OCI-LY1 (cell line): ENCODE measurements at regions not wholly inside any gene's neighbourhood (a gene's known extent, or its start where the extent isn't known, plus 50 kb on each side); places are given as distances from the start of the nearest gene placed in this dataset.

Experiments
- EZH2 ChIP-seq: fragments of 200-600 bp; sonication (generic), shearing (Covaris generic); IDR thresholded peaks from 2 replicates; pipeline ENCODE4 v1.8.0; 2017; ENCODE audit warnings: borderline replicate concordance, mixed run types, mild to moderate bottlenecking, antibody characterized with exemption, low read length, moderate library complexity, mixed read lengths
- TF ChIP-seq, protein P1 (sequence below): fragments of 200-600 bp; sonication (generic), shearing (Covaris generic); IDR thresholded peaks from 2 replicates; pipeline ENCODE4 v1.5.1; 2017; ENCODE audit warnings: mild to moderate bottlenecking, antibody characterized with exemption, low read length, moderate library complexity, mixed read lengths

DNA sequence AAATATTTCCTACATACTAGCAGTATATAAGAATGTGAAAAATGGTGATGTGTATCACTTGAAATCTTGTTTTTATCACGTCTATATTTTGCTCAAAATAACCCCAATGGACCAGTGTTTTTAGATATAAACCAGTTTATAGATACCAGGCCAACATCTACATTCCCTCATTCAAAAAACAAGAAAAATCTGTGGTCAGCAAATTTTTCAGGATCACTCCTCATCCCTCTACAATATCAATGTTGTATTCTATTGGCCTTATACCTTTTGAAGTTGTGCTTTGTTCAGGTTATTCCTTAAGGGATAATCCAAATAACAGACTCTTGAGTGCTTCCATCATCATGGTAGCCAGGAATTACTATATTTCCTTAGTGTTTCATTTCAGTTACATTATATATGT lies 332.9 kb upstream of the ARRDC4 start:
- TF ChIP-seq, protein P1, sequence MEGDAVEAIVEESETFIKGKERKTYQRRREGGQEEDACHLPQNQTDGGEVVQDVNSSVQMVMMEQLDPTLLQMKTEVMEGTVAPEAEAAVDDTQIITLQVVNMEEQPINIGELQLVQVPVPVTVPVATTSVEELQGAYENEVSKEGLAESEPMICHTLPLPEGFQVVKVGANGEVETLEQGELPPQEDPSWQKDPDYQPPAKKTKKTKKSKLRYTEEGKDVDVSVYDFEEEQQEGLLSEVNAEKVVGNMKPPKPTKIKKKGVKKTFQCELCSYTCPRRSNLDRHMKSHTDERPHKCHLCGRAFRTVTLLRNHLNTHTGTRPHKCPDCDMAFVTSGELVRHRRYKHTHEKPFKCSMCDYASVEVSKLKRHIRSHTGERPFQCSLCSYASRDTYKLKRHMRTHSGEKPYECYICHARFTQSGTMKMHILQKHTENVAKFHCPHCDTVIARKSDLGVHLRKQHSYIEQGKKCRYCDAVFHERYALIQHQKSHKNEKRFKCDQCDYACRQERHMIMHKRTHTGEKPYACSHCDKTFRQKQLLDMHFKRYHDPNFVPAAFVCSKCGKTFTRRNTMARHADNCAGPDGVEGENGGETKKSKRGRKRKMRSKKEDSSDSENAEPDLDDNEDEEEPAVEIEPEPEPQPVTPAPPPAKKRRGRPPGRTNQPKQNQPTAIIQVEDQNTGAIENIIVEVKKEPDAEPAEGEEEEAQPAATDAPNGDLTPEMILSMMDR: no peak
- TF ChIP-seq EZH2: no peak
